Left hindlimb (tissue), 1 donor: ENCODE measurements at regions not wholly inside any gene's neighbourhood (a gene's known extent, or its start where the extent isn't known, plus 50 kb on each side); places are given as distances from the start of the nearest gene placed in this dataset.
"Not testable (repeated sequence)": the region's sequence is repeated elsewhere in the genome, so short reads cannot be mapped to it uniquely, and the experiment has no call there.

Experiments
- DNase-seq: peaks from one replicate; pipeline ENCODE4 v3.0.0-alpha.2; 2018

DNA sequence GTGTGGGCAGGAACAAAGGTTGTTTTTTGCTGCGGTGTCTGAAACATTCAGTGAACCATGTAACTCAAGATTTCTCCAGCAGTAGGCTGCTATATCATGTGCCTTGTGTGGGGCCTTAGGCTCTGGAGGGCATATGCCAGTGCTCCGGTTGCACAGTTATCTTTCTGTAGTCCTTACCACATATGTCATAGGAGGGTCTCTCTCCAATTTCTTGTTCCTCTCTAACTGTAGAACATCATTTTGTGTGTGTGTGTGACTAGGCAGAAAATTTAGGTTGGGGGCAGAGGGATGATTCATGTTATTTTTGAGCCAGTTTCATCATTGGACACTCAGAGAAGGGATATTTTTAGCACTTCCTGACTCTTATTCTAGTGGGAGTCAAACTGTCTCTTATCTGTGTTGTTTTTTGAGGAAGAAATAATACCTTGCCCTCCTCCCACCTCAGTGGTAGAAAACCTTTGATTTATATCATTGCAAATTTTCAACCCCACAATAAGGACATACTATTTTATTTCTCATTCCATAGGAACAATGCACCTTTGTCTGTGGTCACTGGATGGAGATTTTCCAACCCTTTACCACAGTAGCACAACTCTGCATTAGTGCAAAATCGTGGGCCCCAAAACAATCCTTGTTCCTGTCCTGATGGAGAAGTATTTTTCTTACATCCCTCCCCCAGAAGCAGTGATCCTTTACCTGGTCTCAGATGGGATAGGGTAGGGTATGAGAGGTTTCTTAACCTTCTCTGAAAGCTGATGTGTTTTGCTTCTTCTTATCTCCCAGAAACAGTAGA is 113.9 kb downstream of the CCDC74A start:
- no peak for DNase-seq

DNA sequence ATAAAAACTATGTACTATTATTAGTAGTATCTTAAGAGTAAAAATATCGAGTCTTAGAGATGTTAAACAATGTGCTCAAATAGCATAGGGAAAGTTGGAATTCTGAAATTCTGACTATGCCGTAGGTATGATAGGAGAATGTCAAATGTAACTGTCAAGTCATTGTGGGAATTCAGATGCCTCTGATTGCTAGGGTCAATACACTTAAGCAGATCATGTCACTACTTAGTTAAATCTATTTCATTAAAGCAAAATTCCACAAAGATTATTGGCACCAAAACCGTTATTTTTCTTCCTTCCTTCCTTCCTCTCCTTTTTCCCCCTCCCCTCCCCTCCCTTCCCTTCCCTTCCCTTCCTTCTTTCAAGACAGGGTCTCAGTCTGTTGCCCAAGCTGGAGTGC is 115.5 kb downstream of the CCDC74A start:
- DNase-seq: not testable (repeated sequence)

DNA sequence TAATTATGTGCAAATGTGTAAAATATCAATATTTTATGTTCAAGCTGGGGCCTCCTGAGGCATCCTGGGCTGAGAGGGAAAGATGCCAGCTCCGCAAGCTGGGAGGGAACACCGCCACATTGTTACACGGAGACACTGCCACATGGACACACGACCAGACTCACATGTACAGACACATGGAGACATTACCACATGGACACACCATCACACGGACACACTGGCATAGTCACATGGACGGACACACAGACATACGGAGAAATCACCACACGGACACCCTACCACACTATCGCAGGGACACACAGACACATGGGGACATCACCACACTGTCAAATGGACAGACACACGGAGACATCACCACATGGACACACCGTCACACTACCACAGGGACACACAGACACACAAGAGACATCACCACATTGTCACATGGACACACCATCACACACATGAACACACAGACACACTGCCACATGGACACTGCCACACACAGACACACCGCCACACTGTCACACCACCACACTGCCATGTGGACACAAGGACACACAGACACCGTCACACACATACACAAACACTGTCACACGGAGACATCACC is 117.6 kb downstream of the CCDC74A start:
- no peak for DNase-seq

DNA sequence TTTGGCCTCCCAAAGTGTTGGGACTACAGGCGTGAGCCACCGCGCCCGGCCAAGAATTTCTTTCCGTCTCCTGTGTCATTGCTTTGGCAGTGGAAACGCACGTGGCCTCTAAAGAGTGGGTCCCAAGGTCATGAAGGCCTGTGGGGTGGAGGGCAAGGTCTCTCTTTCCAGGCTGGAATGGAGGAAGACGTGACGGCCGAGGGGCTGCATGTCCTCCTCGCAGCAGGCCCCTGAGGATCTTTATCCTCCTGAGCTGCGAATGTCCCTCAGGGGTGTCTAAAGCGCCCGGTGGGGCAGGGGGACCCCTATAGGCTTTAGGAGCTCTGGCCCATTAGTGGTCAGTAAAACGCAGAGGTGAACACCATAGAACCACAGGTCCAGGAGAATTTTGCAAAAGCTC is 118.5 kb downstream of the CCDC74A start:
- not testable (repeated sequence) for DNase-seq

DNA sequence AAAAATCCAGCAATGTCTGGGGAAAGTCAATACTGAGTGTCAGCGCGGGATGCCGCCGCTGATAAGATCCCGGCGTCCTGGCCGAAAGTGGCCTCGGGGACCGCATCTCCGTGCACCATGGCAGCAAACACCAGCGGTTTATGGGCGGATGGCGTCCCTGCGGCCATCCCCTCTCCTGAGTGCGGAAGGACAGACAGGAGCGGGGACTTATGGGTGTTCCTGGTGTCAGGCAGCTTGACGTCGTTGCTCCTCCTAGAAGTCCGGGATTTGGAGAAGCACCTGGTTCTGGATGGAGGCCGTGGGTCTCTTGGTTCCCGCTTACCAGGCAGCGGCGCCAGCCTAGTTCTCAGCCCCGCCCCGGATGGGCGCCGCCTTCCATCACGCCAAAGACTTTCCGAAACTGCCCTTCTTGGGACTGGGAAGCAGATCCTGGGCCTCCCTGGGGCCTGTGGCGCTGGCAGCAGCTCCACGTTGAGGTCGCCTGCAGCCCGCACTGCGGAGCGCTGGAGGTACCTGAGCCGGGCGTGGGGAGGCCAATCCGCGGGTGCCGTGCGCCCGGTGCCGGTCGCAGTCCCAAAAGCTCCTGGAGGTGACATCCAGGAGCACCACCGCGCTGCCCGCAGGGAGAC is 119.1 kb downstream of the CCDC74A start:
- DNase-seq: no peak

DNA sequence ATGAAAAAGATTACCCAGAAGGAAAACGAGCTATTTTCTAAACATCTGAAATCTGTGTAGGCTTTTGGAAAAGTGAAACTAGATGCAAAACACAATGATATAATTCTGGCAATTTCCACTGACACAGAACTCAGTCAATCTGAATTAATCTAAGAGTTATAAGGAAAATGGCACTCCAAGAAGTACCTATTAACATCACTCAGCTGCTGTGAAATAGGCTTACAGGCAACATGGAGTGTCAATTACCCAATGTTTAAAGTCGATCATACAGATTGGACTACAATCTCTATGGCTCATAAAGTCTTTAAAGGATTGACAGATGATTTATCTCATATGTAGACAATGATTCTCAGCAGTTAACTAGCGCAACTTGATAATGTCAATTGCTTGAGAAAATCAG is 120.9 kb downstream of the CCDC74A start:
- not testable (repeated sequence) for DNase-seq

DNA sequence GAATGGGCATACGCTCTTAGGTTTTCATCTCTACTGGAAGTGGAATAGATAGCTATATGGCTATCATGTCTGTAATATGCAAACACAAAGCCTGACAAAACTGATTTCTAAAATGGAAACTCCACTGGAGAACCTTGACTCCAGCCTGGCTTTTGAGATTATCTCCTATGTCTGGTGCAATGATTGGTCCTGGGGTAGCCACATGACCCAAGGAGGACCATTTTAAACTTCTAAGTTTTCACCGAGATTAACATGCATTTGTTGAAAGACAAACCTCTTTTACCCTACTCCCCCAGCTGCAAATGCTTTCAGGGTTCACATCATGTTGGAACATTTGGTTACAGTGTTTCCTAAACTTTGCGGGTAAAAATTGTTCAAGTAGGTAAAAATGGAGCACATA is 124.6 kb downstream of the CCDC74A start:
- DNase-seq: not testable (repeated sequence)

DNA sequence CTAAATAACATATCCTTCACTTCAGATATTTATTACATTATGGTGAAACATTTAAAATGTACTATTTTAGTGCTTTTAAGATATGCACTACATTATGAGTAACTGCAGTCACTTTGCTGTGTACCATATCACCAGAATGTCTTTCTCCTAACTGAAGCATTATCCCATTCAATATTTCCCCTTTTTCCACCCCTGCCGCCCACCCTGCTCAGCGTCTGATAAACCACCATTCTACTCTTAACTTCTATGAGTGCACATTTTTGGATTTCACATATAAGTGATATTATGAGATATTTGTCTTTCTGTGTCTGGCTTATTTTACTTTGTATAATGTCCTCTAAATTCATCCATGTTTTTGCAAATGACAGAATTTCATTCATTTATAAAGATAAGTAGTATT is 126.4 kb downstream of the CCDC74A start:
- DNase-seq: not testable (repeated sequence)

DNA sequence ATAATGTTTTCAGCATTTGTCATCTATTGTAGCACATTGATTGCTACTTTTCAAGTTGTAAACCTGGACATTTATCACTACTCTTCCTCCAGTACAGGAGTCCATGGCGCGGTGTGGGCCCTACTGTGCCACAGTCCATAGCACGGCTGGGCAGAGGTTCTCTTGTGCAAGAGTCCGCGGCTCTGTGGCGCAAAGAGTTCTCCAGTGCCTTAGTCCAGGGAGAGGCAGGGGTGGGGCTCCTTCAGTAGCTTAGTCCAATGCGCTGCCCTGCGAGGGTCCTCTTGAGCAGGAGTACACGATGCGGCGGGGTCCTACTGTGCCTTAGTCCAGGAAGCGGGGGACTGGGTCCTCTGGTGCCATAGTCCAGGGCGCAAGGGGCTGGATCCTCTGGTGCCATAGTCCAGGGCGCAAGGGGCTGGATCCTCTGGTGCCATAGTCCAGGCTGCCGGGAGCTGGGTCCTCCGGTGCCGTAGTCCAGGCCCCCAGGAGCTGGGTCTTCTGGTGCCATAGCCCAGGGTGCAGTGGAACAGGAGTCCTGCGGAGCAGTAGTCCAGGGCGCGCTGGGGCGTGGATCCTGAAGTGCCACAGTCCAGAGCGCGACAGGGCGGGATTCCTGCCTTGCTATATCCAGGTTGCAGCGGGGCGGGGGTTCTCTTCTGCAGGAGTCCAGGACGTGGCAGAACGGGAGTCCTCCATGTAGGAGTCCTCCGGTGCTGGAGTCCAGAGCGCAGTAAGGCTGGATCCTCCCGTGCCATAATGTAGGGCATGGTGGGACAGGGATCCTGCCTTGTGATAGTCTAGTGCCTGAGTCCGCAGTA is 129.3 kb downstream of the CCDC74A start:
- DNase-seq: no peak

DNA sequence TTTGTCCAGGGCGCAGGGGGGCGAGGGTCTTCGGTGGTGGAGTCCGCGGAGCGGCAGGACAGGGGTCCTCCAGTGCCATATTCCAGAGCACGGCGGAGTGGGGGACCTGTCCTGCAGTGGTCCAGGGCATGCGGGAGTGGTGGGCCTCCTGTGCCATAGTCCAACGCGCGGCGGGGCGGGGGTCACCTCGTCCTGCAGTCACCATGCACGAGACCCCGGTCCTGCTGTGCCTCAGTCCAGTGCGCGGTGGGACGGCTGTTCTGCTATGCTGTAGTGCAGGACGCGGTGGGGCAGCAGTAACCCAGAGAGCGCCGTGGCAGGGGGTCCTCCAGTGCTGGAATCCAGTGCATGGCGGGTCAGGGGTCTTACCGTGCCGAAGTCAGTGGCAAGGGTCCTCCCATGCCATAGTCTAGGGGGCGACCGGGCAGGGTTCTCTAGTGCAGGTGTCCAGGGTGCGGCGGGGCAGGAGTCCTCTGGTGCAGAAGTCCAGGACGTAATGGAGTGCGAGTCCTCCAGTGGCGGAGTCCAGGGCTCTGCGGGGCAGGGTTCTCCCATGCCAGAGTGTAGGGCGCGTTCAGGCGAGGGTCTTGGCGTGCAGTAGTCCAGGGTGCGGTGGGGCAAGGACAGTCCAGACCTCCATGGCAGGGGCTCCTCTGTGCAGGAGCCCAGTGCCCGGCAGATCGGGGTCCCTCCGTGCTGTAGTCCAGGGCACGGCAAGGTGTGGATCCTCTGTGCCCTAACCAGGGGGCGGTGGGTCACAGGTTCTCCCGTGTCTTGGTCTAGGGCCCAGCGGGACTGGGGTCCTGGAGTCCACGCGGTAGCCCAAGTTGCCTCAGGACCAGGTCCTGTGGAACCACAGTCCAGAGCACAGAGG is 130.4 kb downstream of the CCDC74A start:
- no peak for DNase-seq

DNA sequence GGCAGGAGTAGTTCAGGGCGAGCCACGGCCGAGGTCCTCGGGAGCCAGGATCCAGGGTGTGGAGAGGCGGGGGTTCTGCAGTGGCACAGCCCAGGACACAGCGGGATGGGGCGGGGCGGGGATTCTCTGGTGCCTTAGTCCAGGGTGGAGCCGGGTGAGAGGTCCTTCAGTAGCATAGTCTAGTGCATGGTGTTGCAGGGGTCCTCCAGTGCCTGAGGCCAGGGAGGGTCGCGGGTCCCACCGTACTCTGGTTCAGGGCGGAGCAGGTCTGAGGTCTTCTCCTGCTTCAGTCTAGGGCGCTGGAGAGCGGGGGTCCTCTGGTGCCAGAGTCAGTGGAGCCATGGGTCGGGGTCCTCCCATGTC is 131.1 kb downstream of the CCDC74A start:
- DNase-seq: peak; percentile 15

DNA sequence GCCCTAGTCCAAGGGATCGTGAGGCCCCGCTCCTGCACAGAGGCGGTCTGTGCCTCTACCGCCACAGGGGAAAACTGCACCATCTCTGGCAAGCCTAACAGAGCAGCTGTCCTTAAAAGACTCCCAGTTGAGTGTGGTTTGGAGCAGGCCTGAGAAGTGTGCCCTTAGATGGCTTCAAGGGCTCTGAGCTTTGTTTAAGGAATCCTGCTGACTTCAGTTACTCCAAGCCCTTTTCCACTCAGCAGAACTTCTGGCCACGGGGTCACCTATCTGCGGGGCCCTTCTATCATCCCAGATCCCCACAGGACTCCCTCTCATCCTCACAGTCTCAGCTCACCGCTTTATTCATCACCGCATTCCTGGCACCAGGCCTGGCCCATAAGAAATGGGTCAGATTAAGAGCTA is 131.5 kb downstream of the CCDC74A start:
- DNase-seq: no peak

DNA sequence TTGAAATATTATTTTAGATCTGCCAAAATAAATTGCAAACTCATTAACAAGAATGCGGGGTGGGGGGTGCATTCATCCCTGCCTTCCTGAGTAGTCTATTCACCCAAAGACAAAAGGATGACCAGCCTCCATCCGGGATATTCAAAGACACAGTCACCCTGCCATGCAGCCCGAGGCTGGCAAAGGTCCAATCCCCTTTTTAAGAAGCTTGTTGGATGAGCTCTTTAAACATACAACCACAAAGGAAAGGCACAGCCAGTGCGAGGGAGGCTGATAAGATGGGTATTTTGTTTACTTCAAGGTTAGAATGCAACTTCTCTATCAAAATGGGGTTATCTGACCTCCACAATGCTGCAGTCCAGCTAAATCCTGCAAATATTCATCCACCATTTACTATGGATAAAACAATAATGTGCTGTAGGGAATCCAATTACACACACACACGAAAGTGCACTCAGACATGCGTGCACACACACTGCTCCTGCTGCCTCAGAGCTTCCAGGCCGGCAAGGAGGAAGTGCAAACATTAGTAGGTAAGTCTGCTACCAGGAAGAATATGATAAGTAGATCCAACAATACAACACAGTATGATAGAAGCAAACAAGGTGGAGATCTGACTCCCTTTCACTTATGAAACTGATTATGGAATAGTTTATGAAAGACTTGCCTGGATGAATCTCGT is 133.6 kb downstream of the CCDC74A start:
- not testable (repeated sequence) for DNase-seq

DNA sequence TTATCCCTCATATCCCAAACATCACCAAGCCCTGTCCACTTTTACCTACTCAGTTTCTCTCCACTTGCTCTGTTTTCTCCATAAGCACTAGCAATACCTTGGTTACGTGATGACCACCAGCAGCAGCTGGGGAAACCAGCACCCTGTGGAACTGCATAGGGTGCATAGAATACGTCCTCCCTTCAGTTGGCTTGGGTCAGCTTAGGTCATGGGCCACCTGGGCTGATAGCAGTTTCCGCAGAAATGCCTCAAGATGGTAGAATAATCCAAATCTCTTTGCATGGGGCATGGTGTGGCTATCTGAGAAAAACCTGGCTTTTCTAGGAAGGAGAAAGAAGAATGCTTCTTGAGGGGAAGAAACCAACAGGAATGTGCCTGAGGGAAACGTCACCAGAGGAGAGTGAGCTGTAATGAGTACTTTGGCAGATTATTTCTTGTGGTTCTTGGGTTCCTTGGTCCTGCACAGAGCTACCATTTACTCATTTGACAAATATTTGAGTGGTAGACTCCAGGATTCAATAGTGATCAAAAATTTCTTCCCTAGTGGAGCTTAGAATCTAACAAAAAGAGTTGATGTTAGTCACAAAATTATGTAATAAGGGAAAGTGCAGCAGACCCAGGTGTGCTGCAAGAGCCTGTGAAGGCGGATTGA is 134.3 kb downstream of the CCDC74A start:
- DNase-seq: not testable (repeated sequence)

DNA sequence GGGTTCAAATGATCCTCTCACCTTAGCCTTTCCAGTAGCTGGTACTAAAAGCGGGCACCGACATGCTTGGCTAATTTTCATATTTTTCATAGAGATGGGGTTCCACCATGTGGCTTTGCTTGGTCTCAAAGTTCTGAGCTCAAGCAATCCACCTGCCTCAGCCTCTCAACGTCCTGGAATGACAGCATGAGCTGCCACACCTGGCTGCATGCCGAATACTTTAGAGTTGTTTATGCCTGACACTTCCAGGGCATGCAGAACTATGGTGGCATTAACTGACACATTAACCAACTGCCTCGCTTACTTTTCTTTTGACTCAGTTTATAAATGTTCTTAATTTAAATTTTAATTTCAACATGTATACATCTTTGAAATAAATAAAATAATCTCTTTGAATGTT is 135.8 kb downstream of the CCDC74A start:
- DNase-seq: not testable (repeated sequence)

DNA sequence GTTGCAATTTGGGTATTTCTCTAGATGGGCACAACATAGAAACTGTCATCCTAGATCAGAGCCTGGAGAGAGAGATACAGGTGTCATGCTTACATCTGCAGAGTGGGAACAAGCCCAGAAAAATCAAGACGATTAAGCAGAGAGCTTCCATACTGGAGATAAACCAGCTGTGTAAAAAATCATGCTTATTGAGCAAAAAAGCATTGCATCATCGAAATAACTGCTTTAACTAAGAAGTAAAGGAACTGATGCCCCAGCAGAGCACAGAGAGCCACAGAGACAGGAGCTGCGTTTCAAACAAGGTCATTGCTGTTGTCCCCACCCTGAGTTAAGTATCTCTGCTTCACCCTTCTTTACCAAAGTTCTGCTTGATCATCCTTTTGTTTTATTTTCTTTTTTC is 138.0 kb downstream of the CCDC74A start:
- DNase-seq: not testable (repeated sequence)

DNA sequence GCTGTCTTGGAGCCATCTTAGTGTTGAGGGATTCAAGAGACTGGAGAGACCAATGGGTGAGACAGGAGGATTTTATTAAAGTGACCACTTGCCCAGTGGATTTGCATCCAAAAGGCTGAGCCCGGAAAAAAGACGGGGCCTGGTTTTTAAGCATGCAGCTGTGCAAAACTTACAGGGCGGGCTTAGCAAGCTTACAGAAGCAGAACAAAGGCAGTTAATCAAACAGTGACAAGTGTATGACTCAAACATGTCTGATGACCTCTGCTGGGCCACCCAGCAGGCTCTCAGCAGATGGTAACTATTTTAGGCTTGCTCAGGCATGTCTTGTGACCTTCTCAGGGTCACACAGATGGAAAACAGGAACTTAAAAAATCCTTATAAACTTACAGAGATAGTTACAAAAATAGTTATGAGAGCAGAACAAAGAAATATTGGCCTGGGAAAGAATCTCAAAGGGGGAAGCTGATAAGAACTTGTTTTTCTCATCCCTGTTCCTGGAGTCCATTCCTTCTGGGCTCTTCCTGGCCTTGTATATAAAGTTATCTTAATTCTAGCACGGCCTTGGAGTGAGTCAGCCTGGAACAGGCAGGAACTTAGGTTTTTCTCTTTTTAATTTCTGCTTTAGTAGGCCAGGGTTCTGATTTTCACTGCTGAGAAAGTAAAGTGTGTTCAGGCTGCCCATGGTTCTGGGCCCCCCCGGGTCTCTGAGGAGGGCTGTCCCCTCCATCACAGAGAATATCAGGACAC is 141.3 kb downstream of the CCDC74A start:
- DNase-seq: not testable (repeated sequence)

DNA sequence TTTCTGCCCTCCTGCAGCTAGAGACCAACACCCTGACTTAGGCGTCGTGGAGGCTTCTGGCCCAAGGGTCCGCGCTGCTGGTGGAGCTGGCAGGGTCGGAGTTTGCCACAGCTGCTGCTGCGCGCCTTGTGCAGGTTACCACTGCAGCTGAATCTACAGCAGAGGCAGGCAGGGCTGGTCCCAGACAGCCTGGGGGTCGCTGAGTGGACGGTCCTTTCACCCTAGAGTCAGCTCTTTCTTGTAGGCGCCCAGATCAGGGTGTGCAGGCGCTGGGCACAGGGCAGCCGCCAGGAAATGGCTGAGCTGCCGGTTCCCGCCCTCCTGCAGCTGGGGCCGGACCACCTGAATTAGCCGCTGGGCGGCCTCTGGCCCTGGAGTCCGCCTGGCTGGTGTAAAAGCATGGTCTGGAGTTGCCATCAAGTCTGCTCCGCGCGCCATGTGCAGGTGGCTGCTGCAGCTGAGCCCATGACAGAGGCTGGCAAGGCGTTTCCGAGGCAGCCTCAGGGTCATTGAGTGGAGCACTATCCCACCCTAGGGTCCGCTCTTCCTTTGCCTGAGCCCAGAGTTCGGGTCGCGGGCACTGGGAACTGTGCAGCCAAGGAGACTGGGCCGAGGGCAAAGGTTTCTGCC is 144.3 kb downstream of the CCDC74A start:
- not testable (repeated sequence) for DNase-seq

DNA sequence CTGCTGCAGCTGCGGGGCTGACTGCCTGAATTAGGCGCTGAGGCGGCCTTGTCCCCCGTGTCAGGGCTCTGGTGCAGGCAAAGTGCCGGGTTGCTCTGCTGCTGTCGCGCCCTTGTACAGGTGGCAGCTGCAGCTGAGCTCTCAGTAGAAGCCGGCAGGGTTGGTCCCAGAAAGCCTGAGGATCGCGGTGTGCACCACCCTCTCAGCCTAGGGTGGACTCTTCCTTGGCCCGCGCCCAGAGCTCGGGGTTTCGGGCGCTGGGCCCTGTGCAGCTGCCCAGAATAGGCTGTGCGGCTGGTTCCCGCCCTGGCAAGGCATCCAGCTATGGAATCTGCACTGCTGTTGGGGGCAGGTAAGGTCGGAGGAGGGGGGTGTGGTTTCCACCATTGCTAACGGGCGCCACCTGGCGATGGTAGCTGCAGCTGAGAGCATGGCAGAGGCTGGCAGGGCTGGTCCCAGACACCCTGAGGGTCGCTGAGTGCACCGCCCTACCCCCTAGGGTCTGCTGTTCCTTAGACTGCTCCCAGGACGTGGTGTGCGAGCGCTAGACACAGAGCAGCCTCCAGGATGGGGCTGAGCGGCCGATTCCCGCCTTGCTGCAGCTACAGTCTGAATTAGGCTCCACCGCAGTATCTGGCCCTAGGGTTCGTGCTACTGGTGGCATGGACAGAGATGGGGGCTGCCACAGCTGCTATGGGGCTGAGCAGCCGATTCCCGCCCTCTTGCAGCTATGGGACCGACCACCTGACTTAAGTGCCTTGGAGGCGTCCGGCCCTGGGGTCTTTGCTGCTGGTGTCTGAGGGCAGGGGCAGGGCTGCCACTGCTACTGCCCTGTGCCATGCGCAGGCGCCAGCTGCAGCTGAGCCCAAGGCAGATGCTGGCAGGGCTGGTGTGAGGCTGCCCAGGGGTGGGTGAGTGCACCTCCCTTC is 145.0 kb downstream of the CCDC74A start:
- DNase-seq: peak; percentile 77
